Mesodermal cell (in vitro differentiated cells): ENCODE measurements at regions not wholly inside any gene's neighbourhood (a gene's known extent, or its start where the extent isn't known, plus 50 kb on each side); places are given as distances from the start of the nearest gene placed in this dataset.

Source experiments
- H3K27ac ChIP-seq: 2 replicates; pipeline ENCODE4 v1.7.0; 2013; ENCODE audit warnings: mild to moderate bottlenecking, low read depth, low read length, moderate library complexity; ENCODE audit not compliant: severe bottlenecking
- H3K36me3 ChIP-seq: 2 replicates; pipeline ENCODE4 v1.7.1; 2013; ENCODE audit warnings: mild to moderate bottlenecking, low read length, moderate library complexity; ENCODE audit not compliant: control insufficient read depth, insufficient read depth
- H3K4me1 ChIP-seq: one replicate; pipeline ENCODE4 v1.7.1; 2013; ENCODE audit warnings: mild to moderate bottlenecking, low read length; ENCODE audit not compliant: insufficient read depth, control insufficient read depth, poor library complexity, severe bottlenecking
- H3K4me3 ChIP-seq: 2 replicates; pipeline ENCODE4 v1.7.0; 2013; ENCODE audit warnings: low read length, control low read depth, mild to moderate bottlenecking; ENCODE audit not compliant: insufficient read depth, poor library complexity, severe bottlenecking; ENCODE audit errors: extremely low read depth
- H3K9me3 ChIP-seq: 2 replicates; pipeline ENCODE4 v1.7.1; 2013; ENCODE audit warnings: mild to moderate bottlenecking, low read length, moderate library complexity; ENCODE audit not compliant: control insufficient read depth
- WGBS, 2 experiments: methylation state at CpG; one replicate each; pipeline ENCODE4 v1.1.5; 2013; ENCODE audit warnings: missing lambda C conversion rate in 2 of 2; ENCODE audit not compliant: insufficient coverage in 2 of 2; 5-methylcytosine and 5-hydroxymethylcytosine counted together

DNA sequence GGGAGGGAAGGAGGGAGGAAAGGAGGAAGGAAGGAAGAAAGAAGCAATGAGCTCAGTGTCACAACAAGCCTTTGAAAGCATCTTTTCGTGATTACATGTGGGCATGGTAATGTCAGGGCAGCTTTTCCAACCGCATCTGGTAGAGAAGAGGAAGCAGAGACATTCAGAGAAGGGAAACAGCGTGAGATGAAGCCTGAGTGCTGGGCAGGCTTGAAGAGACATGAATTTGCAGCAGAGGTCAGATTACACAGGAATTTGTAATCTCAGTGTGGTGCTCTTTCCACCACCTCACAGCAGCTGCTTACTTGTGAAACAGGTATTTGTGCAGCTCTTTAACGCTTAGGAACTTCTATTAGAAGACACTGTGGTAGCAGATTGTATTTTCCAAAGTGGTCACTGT lies 289.5 kb upstream of the C11orf87 start:
- H3K36me3 ChIP-seq: no peaks in the 10 kb centered on the region
- H3K9me3 ChIP-seq: no peaks in the 10 kb centered on the region
- 42 to 60% methylated on average over 3 to 4 of the region's 4 CpGs for WGBS, 2 experiments
- H3K4me3 ChIP-seq: no peak overlapping the region
- no peak overlapping the region for H3K27ac ChIP-seq
- no peaks in the 10 kb centered on the region for H3K4me1 ChIP-seq

DNA sequence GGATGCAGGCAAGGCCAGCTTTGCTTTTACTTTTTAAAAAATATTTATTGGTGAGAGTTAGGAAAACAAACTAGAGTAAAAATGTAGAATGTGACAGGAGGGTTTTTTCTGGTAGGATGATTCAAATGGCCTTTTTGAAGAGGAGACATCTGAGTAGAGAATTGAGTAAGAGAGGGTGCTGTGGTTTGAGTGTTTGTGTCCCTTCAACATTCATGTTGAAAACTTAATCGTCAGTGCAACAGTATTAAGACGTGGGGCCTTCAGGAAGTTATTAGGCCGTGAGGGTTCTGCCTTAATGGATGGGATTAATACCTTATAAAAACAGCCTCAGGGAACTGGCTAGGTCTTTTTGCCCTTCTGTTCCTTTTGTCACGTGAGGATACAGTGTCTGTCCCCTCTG lies 288.8 kb upstream of the C11orf87 start:
- H3K27ac ChIP-seq: no peak overlapping the region

DNA sequence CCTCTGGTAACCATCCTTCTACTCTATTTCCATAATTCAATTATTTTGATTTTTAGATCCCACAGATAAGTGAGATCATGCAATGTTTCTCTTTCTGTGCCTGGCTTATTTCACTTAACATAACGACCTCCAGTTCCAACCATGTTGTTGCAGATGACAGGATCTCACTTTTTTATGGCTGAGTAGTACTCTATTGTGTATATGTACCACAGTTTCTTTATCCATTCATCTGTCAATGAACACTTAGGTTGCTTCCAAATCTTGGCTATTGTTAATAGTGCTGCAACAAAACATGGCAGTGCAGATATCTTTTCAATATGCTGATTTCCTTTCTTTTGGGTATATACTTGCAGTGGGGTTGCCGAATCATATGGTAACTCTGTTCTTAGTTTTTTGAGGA lies 286.4 kb upstream of the C11orf87 start:
- H3K4me3 ChIP-seq: no peak overlapping the region
- no peak overlapping the region for H3K27ac ChIP-seq
- H3K4me1 ChIP-seq: no peaks in the 10 kb centered on the region
- whole genome bisulfite sequencing, 2 experiments: 88% methylated on average over 1 of the region's 2 CpGs; no CpG with 5 or more reads in 1 of the 2 experiments
- no peaks in the 10 kb centered on the region for H3K9me3 ChIP-seq
- no peaks in the 10 kb centered on the region for H3K36me3 ChIP-seq

More for the DNA sequence above, 288.8 kb upstream of the C11orf87 start:
- Histone ChIP-seq H3K4me1 (no peaks in the 10 kb centered on the region), H3K4me3 (no peak overlapping the region), H3K9me3 (no peaks in the 10 kb centered on the region), H3K36me3 (no peaks in the 10 kb centered on the region)
- 76 to 100% methylated on average over 2 to 4 of the region's 4 CpGs for WGBS, 2 experiments

DNA sequence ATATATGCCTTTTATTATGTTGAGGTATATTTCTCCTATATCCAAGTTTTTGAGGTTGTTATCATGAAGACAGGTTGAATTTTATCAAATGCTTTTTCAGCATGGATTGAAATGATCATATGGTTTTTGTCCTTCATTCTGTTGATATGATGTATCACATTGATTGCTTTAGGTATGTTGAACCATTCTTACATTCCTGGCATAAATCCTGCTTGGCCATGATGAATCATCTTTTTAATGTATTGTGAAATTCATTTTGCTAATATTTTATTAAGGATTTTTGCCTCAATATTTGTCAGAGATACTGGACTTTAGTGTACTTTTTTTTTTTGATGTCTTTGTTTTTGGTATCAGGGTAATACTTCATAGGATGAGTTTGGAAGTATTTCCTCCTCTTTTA lies 283.8 kb upstream of the C11orf87 start:
- no peaks in the 10 kb centered on the region for H3K36me3 ChIP-seq
- no peak overlapping the region for H3K27ac ChIP-seq
- H3K9me3 ChIP-seq: no peaks in the 10 kb centered on the region
- H3K4me3 ChIP-seq: no peak overlapping the region
- no peaks in the 10 kb centered on the region for H3K4me1 ChIP-seq

DNA sequence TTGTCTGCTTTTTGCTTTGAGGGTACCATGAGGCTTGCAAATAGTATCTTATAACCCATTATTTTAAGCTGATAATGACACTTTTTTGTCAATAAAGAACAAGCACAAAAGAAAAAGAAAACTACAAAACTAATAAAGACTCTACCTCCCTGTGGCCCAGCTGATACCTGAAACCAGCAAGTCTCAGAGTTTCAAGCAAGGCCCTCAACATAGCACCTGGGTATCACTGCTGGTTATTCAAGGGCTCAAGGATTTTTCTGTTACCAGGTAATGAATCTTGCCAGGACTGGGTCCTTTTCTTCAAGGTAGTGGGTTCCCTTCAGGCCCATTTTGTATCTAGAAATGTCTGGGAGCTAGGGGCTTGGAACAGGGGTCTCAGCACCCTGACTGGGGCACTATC lies 281.6 kb upstream of the C11orf87 start:
- Histone ChIP-seq H3K36me3 (no peaks in the 10 kb centered on the region), H3K4me3 (no peak overlapping the region), H3K27ac (no peak overlapping the region), H3K9me3 (no peaks in the 10 kb centered on the region), H3K4me1 (no peaks in the 10 kb centered on the region)

DNA sequence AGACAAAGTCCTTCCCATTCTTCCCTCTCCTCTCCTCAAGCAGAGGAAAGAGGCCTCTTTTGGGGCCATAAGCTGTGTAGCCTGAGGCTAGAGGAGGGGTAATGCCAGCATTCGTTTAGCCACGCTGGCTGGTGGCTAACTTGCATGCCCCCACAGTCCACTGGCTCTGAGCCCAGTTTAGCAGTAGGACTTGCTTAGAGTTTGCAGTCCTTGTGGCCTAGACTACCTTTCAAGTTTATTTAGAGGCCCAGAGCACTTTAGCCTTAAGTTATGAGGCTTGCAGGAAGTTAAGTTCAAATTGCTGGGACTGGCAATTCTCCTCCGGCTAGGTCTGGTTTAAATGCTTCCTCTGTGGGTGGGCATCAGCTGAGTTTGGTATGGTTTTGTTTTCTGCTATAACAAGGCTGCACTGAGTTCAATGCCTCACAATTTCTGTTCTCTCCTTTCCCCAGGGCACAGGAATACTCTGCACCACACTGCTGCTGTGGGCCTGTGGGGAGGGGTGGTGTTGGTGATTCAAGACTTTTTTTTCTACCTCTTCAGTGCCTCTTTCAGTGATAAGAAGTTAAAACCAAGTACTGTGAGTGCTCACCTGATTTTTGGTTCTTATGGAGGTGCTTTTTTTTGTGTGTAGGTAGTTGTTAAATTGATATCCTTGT lies 281.0 kb upstream of the C11orf87 start:
- no peaks in the 10 kb centered on the region for H3K9me3 ChIP-seq
- no peaks in the 10 kb centered on the region for H3K36me3 ChIP-seq
- no peaks in the 10 kb centered on the region for H3K4me1 ChIP-seq
- H3K4me3 ChIP-seq: no peak overlapping the region
- H3K27ac ChIP-seq: no peak overlapping the region
- WGBS, 2 experiments: 83 to 85% methylated on average over 3 of the region's 3 CpGs

DNA sequence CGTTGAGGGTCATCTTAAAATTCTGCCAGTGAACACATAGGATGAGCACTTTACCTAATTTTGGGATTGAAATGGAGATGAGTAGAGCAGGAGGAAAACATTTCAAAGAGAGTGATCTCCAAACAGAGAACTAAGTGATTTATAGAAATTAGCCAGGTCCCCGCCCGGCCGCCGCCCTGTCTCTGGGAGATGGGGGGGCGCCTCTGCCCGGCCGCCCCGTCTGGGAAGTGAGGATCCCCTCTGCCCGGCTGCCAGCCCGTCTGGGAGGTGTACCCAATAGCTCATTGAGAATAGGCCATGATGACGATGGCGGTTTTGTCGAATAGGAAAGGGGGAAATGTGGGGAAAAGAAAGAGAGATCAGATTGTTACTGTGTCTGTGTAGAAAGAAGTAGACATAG lies 276.7 kb upstream of the C11orf87 start:
- H3K36me3 ChIP-seq: no peaks in the 10 kb centered on the region
- H3K27ac ChIP-seq: no peak overlapping the region
- no peaks in the 10 kb centered on the region for H3K4me1 ChIP-seq
- H3K4me3 ChIP-seq: no peak overlapping the region
- 95 to 100% methylated on average over 1 to 11 of the region's 14 CpGs for WGBS, 2 experiments
- H3K9me3 ChIP-seq: no peaks in the 10 kb centered on the region

DNA sequence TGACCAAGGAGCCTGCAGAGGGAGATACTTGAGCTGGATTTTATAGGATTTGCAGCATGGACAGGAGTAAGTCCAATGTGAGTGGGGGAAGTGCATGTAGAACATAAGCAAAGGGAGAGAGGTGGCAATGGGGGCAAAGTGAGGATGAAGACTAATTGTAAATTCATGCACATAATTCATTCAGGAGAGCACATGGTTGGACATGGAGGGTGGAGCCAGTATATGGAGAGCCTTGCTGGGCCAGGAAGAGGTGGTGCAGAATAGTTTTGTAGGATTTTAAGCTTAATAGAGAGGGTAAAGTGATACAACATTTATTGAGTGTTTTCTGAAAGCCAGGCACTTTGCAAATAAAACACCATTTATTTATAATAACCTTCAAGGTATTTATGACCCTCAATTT lies 274.3 kb upstream of the C11orf87 start:
- no peaks in the 10 kb centered on the region for H3K36me3 ChIP-seq
- no peak overlapping the region for H3K27ac ChIP-seq
- no peaks in the 10 kb centered on the region for H3K4me1 ChIP-seq
- no peak overlapping the region for H3K4me3 ChIP-seq
- H3K9me3 ChIP-seq: no peaks in the 10 kb centered on the region

DNA sequence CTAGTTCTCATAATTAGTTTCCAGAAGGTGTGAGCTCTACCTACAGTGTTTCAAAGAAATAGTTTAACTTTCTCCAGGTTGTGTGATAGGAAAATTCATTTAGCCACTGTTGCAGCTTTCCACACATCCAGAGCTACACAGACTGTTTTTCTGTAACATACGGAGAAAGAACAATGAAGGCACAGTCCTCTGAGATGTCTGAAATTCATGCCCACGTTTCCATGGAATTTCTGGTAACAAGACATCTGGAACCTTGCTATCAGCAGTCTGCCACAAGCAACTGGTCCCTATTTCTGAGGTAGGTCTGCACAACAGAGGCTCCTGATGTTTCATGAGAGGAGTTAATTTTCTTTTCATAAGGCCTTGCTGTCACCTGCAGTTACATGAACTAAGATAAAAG lies 273.3 kb upstream of the C11orf87 start:
- Histone ChIP-seq H3K9me3 (no peaks in the 10 kb centered on the region), H3K36me3 (no peaks in the 10 kb centered on the region), H3K4me1 (no peaks in the 10 kb centered on the region), H3K27ac (no peak overlapping the region), H3K4me3 (no peak overlapping the region)
- 67 to 93% methylated on average over 2 of the region's 2 CpGs for WGBS, 2 experiments

DNA sequence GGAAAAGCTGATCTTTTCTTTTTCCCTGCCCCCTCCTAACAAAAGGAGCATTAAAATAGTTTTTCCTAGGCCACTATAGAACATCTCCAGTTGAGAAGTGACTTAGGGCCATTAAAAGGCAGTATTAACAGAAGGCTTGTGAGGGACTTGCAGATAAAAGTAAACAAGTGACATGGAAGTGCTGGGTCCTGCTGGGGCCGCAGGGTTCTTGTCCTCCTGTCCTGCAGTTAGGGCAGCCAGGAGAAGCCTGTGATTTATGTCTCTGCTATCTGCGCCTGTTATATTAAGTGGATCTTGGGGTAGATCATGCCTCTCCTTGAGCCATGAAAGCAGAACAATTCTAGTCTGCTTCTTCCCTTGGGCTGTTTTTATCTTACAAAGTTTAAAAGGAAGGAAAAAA lies 271.4 kb upstream of the C11orf87 start:
- H3K27ac ChIP-seq: no peak overlapping the region
- no peak overlapping the region for H3K4me3 ChIP-seq
- 29 to 63% methylated on average over 1 to 2 of the region's 2 CpGs for WGBS, 2 experiments
- H3K9me3 ChIP-seq: no peaks in the 10 kb centered on the region
- H3K36me3 ChIP-seq: no peaks in the 10 kb centered on the region
- no peaks in the 10 kb centered on the region for H3K4me1 ChIP-seq

DNA sequence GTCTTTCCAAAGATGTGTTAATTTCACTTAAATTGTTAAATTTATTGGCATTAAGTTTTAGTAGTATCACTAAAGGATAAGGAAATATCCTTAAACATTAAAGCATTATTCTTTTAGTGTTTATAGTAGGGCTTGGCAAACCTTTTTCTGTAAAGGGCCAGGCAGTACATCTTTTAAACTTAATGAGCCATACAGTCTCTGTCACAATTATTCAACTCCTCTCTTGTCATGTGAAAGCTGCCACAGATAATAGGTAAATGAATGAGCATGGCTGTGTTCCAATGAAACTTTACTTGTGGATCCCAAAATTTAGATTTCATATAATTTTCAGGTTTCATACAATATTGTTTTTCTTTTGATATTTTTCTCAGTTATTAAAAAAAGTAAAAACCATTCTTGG lies 268.2 kb upstream of the C11orf87 start:
- no peaks in the 10 kb centered on the region for H3K4me1 ChIP-seq
- H3K9me3 ChIP-seq: no peaks in the 10 kb centered on the region
- H3K27ac ChIP-seq: no peak overlapping the region
- no peaks in the 10 kb centered on the region for H3K36me3 ChIP-seq
- H3K4me3 ChIP-seq: no peak overlapping the region

DNA sequence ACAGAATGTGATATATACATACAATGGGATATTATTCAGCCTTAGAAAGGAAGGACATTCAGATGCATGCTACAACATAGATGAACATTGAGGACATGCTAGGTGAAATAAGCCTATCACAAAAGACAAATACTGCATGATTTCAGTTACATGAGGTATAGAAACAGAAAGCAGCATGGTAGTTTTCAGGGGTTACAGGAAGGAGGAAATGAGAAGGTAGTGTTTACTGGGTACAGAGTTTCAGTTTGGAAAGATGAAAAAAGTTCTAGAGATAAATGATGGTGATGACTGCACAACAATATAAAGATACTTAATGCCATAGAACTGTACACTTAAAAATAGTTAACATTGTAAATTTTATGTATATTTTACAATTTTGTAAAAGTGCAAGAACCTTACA lies 266.7 kb upstream of the C11orf87 start:
- Histone ChIP-seq H3K4me3 (no peak overlapping the region), H3K36me3 (no peaks in the 10 kb centered on the region), H3K27ac (no peak overlapping the region), H3K4me1 (no peaks in the 10 kb centered on the region), H3K9me3 (no peaks in the 10 kb centered on the region)
